Breast epithelium (tissue), 3 donors: ENCODE measurements at regions not wholly inside any gene's neighbourhood (a gene's known extent, or its start where the extent isn't known, plus 50 kb on each side); places are given as distances from the start of the nearest gene placed in this dataset.

Source experiments
- POLR2A ChIP-seq: fragments of 450-650 bp; IDR thresholded peaks from one replicate; pipeline ENCODE4 v1.6.1; 2016; ENCODE audit warnings: antibody characterized with exemption, mild to moderate bottlenecking, moderate library complexity
- POLR2AphosphoS5 ChIP-seq, 3 donors: sonication (generic); formaldehyde crosslinking; IDR thresholded peaks; one replicate each; pipeline ENCODE4 v1.6.1; 2017; ENCODE audit warnings: antibody characterized with exemption in 3 of 3
- TF ChIP-seq, protein P1 (sequence below), 3 donors: fragments of 450-650 bp; IDR thresholded peaks; one replicate each; pipeline ENCODE4 v1.5.1; 2016 to 2017; ENCODE audit warnings: antibody characterized with exemption in 3 of 3, mild to moderate bottlenecking in 3 of 3, moderate library complexity in 3 of 3

DNA sequence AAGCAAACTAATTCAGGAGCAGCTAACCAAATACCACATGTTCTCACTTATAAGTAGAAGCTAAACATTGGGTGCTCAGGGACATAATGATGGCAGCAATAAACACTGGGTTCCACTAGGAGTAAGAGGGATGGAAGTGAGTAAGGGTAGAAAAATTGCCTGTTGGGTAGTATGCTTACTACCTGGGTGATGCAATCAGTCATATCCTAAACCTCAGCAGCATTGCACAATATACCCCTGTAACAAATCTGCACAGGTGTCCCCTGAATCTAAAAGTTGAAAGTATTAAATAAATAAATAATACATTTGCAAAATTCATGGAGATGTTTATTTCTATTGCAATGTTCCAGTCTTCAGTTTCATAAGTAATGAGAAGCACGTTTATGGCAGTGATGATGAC is 409.8 kb upstream of the FOXG1 start:
- TF ChIP-seq POLR2A: no peak
- TF ChIP-seq, protein P1, sequence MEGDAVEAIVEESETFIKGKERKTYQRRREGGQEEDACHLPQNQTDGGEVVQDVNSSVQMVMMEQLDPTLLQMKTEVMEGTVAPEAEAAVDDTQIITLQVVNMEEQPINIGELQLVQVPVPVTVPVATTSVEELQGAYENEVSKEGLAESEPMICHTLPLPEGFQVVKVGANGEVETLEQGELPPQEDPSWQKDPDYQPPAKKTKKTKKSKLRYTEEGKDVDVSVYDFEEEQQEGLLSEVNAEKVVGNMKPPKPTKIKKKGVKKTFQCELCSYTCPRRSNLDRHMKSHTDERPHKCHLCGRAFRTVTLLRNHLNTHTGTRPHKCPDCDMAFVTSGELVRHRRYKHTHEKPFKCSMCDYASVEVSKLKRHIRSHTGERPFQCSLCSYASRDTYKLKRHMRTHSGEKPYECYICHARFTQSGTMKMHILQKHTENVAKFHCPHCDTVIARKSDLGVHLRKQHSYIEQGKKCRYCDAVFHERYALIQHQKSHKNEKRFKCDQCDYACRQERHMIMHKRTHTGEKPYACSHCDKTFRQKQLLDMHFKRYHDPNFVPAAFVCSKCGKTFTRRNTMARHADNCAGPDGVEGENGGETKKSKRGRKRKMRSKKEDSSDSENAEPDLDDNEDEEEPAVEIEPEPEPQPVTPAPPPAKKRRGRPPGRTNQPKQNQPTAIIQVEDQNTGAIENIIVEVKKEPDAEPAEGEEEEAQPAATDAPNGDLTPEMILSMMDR (IDR thresholded peaks at IDR 0.05): no peak
- no peak for TF ChIP-seq POLR2AphosphoS5 (IDR thresholded peaks at IDR 0.05)
